ENCODE measurements at regions not wholly inside any gene's neighbourhood (a gene's known extent, or its start where the extent isn't known, plus 50 kb on each side); places are given as distances from the start of the nearest gene placed in this dataset.

DNA sequence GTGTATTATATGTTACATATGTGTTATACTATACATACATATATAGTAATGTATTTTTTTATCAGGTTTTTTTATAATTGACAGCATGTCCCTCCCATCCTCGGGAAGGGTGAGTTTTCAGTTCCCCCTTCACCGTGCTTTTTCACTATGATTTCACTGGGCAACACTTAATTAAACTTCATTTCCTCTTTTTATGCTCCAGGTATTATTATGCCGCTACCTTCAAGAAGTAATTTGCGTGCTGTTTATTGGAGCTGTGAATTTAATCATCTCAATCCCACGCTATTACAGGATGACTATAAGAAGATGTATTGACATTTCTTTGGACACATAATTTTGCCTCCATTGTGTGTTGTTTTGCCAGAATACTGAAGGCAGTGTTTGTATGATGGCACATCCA is 228.6 kb downstream of the SAMD5 start:
- Histone ChIP-seq H3K27ac (ENCODE audit: low read depth, low read length) (no peak overlapping the region), H2AFZ (ENCODE audit: low read depth, low read length) (no peak overlapping the region), H3K79me2 (ENCODE audit: insufficient read depth, low read length) (no peaks in the 10 kb centered on the region), H3K9me3 (ENCODE audit: insufficient read depth, low read depth, low read length) (no peaks in the 10 kb centered on the region), H3K4me1 (ENCODE audit: insufficient read depth, low read length) (no peaks in the 10 kb centered on the region), H3K27me3 (ENCODE audit: insufficient read depth, low read length) (no peaks in the 10 kb centered on the region), H3K36me3 (ENCODE audit: insufficient read depth, low read length) (no peaks in the 10 kb centered on the region), H3K4me2 (ENCODE audit: low read length) (no peak overlapping the region), H3K4me3 (ENCODE audit: insufficient read depth, low read depth, low read length) (no peak overlapping the region), H4K20me1 (ENCODE audit: insufficient read depth, low read length) (no peaks in the 10 kb centered on the region), H3K9ac (ENCODE audit: low read length) (no peak overlapping the region)
- no peak for TF ChIP-seq EZH2 (IDR thresholded peaks at IDR 0.05; ENCODE audit: insufficient read depth, low read length)
- TF ChIP-seq, protein P1, sequence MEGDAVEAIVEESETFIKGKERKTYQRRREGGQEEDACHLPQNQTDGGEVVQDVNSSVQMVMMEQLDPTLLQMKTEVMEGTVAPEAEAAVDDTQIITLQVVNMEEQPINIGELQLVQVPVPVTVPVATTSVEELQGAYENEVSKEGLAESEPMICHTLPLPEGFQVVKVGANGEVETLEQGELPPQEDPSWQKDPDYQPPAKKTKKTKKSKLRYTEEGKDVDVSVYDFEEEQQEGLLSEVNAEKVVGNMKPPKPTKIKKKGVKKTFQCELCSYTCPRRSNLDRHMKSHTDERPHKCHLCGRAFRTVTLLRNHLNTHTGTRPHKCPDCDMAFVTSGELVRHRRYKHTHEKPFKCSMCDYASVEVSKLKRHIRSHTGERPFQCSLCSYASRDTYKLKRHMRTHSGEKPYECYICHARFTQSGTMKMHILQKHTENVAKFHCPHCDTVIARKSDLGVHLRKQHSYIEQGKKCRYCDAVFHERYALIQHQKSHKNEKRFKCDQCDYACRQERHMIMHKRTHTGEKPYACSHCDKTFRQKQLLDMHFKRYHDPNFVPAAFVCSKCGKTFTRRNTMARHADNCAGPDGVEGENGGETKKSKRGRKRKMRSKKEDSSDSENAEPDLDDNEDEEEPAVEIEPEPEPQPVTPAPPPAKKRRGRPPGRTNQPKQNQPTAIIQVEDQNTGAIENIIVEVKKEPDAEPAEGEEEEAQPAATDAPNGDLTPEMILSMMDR (IDR thresholded peaks at IDR 0.05; ENCODE audit: insufficient read depth, low read depth, low read length) = no peak
- H3K27me3 Mint-ChIP-seq (ENCODE audit: low read depth, unreplicated experiment) = no peaks in the 10 kb centered on the region
- no peak overlapping the region for H3K27ac Mint-ChIP-seq (ENCODE audit: unreplicated experiment)
- no peaks in the 10 kb centered on the region for H3K4me1 Mint-ChIP-seq (ENCODE audit: low read depth, unreplicated experiment)
- H3K9me3 Mint-ChIP-seq (ENCODE audit: unreplicated experiment) = no peaks in the 10 kb centered on the region
- no peak for FAIRE-seq
- H3K36me3 Mint-ChIP-seq (ENCODE audit: low read depth, unreplicated experiment) = no peaks in the 10 kb centered on the region
- no peak overlapping the region for H3K4me3 Mint-ChIP-seq (ENCODE audit: unreplicated experiment)
- DNase-seq (ENCODE audit: low read depth) = no peak

DNA sequence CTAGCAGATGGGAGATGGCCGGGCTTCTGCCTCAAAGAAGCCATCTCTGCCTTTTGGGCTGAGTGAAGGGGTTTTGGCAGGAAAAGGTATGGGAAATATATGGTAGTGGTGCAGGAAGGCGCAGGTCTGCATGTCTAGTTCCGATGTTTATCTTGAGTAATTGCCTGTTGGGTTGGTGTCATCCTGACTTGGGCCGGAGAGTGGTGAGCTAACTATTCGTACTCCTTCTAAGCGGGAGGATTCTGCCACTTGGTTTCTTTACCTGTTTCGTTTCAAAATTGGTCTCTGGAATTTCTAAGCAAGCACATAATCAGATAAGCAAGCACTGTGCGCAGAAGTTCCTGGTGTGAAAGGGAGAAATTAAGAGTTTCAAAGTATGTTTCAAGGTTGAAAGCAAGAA is 229.6 kb downstream of the SAMD5 start:
- no peaks in the 10 kb centered on the region for H3K36me3 Mint-ChIP-seq (ENCODE audit: low read depth, unreplicated experiment)
- Histone ChIP-seq H3K9ac (ENCODE audit: low read length) (no peak overlapping the region), H3K9me3 (ENCODE audit: insufficient read depth, low read depth, low read length) (no peaks in the 10 kb centered on the region), H3K27me3 (ENCODE audit: insufficient read depth, low read length) (no peaks in the 10 kb centered on the region), H3K4me2 (ENCODE audit: low read length) (no peak overlapping the region), H3K79me2 (ENCODE audit: insufficient read depth, low read length) (no peaks in the 10 kb centered on the region), H3K4me1 (ENCODE audit: insufficient read depth, low read length) (no peaks in the 10 kb centered on the region), H3K27ac (ENCODE audit: low read depth, low read length) (no peak overlapping the region), H3K4me3 (ENCODE audit: insufficient read depth, low read depth, low read length) (no peak overlapping the region), H3K36me3 (ENCODE audit: insufficient read depth, low read length) (no peaks in the 10 kb centered on the region), H2AFZ (ENCODE audit: low read depth, low read length) (no peak overlapping the region), H4K20me1 (ENCODE audit: insufficient read depth, low read length) (no peaks in the 10 kb centered on the region)
- H3K4me3 Mint-ChIP-seq (ENCODE audit: unreplicated experiment) = no peak overlapping the region
- H3K27ac Mint-ChIP-seq (ENCODE audit: unreplicated experiment) = no peak overlapping the region
- no peaks in the 10 kb centered on the region for H3K4me1 Mint-ChIP-seq (ENCODE audit: low read depth, unreplicated experiment)
- TF ChIP-seq, protein P1 (IDR thresholded peaks at IDR 0.05; ENCODE audit: insufficient read depth, low read depth, low read length) = no peak
- no peak for TF ChIP-seq EZH2 (IDR thresholded peaks at IDR 0.05; ENCODE audit: insufficient read depth, low read length)
- DNase-seq (ENCODE audit: low read depth) (no peak), FAIRE-seq (no peak)
- no peaks in the 10 kb centered on the region for H3K9me3 Mint-ChIP-seq (ENCODE audit: unreplicated experiment)
- no peaks in the 10 kb centered on the region for H3K27me3 Mint-ChIP-seq (ENCODE audit: low read depth, unreplicated experiment)

DNA sequence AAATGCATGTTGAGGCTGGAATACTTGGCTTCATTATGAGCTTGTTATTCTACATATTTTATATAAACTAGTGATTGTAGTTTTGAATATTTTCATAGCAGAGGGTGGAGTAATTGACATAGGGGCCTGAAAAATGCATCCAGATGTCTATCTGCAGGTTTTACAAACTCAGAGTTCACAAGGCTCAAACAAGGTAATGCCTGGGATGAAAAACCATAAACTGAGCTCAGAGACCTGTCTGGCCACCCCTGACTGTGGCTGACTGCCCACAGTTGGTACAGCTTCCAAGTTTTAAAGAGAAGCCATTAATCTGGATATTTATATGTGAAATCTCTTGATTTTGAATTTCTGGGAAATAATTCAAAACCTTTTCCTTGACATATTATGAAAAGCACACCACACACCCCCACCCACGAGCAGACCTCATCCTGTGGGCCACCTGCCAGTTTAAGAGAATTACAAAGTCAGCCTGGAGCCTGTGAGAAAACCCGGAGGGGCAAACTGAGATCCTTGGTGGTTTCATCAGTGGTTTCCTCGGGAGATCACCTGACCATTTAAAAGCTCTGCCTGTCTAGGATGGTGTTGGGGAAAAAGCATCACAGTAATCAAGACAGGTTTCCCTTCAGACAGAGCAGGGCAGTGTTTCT is 230.1 kb downstream of the SAMD5 start:
- FAIRE-seq (no peak), DNase-seq (ENCODE audit: low read depth) (peak; percentile 78)
- no peak overlapping the region for H3K4me2 ChIP-seq (ENCODE audit: low read length)
- no peaks in the 10 kb centered on the region for H3K9me3 ChIP-seq (ENCODE audit: insufficient read depth, low read depth, low read length)
- no peak for TF ChIP-seq EZH2 (IDR thresholded peaks at IDR 0.05; ENCODE audit: insufficient read depth, low read length)
- TF ChIP-seq, protein P1 (IDR thresholded peaks at IDR 0.05; ENCODE audit: insufficient read depth, low read depth, low read length) = no peak
- H3K27me3 Mint-ChIP-seq (ENCODE audit: low read depth, unreplicated experiment) = no peaks in the 10 kb centered on the region
- H3K27ac ChIP-seq (ENCODE audit: low read depth, low read length) = no peak overlapping the region
- no peak overlapping the region for H3K27ac Mint-ChIP-seq (ENCODE audit: unreplicated experiment)
- no peaks in the 10 kb centered on the region for H3K36me3 ChIP-seq (ENCODE audit: insufficient read depth, low read length)
- H2AFZ ChIP-seq (ENCODE audit: low read depth, low read length) = no peak overlapping the region
- no peaks in the 10 kb centered on the region for H3K4me1 ChIP-seq (ENCODE audit: insufficient read depth, low read length)
- no peaks in the 10 kb centered on the region for H3K27me3 ChIP-seq (ENCODE audit: insufficient read depth, low read length)
- H3K4me3 Mint-ChIP-seq (ENCODE audit: unreplicated experiment) = no peak overlapping the region
- H3K4me3 ChIP-seq (ENCODE audit: insufficient read depth, low read depth, low read length) = no peak overlapping the region
- H3K4me1 Mint-ChIP-seq (ENCODE audit: low read depth, unreplicated experiment) = no peaks in the 10 kb centered on the region
- H3K36me3 Mint-ChIP-seq (ENCODE audit: low read depth, unreplicated experiment) = no peaks in the 10 kb centered on the region
- H3K79me2 ChIP-seq (ENCODE audit: insufficient read depth, low read length) = no peaks in the 10 kb centered on the region
- H3K9me3 Mint-ChIP-seq (ENCODE audit: unreplicated experiment) = no peaks in the 10 kb centered on the region
- H3K9ac ChIP-seq (ENCODE audit: low read length) = no peak overlapping the region
- H4K20me1 ChIP-seq (ENCODE audit: insufficient read depth, low read length) = no peaks in the 10 kb centered on the region

Measured in astrocyte (in vitro differentiated cells and primary cell).